OCI-LY1 (cell line): ENCODE measurements at regions not wholly inside any gene's neighbourhood (a gene's known extent, or its start where the extent isn't known, plus 50 kb on each side); places are given as distances from the start of the nearest gene placed in this dataset.

Experiments
- H2AFZ ChIP-seq: fragments of 200-600 bp; sonication (generic), shearing (Covaris generic); 2 replicates; pipeline ENCODE4 v1.6.0; 2014; ENCODE audit warnings: antibody characterized with exemption, mild to moderate bottlenecking, low read length
- H3F3A ChIP-seq: fragments of 200-600 bp; sonication (generic), shearing (Covaris generic); 2 replicates; pipeline ENCODE4 v1.6.0; 2014; ENCODE audit warnings: mild to moderate bottlenecking, antibody characterized with exemption, low read length, moderate library complexity; ENCODE audit not compliant: insufficient read depth
- H3K27ac ChIP-seq: fragments of 200-600 bp; sonication (generic); 2 replicates; pipeline ENCODE4 v1.5.1; 2014; ENCODE audit warnings: low read length, mixed run types, mild to moderate bottlenecking, low read depth; ENCODE audit not compliant: poor library complexity, severe bottlenecking
- H3K27me3 ChIP-seq: fragments of 200-600 bp; sonication (generic); 2 replicates; pipeline ENCODE4 v1.6.0; 2014; ENCODE audit warnings: antibody characterized with exemption, mild to moderate bottlenecking, low read length, moderate library complexity; ENCODE audit not compliant: insufficient read depth
- H3K36me3 ChIP-seq: fragments of 200-600 bp; sonication (generic); 2 replicates; pipeline ENCODE4 v1.6.1; 2014; ENCODE audit warnings: mild to moderate bottlenecking, antibody characterized with exemption, low read length, moderate library complexity, mixed read lengths; ENCODE audit not compliant: insufficient read depth
- H3K4me1 ChIP-seq: fragments of 200-600 bp; sonication (generic); 2 replicates; pipeline ENCODE4 v1.5.1; 2014; ENCODE audit warnings: mild to moderate bottlenecking, low read length, moderate library complexity; ENCODE audit not compliant: insufficient read depth, severe bottlenecking
- H3K4me2 ChIP-seq: fragments of 200-600 bp; sonication (generic), shearing (Covaris generic); 2 replicates; pipeline ENCODE4 v1.6.1; 2014; ENCODE audit warnings: low read length
- H3K4me3 ChIP-seq: fragments of 200-600 bp; sonication (generic); 2 replicates; pipeline ENCODE4 v1.5.1; 2014; ENCODE audit warnings: low read length, low read depth, mild to moderate bottlenecking, mixed read lengths; ENCODE audit not compliant: poor library complexity, severe bottlenecking
- H3K79me2 ChIP-seq: fragments of 200-600 bp; shearing (Covaris generic); 2 replicates; pipeline ENCODE4 v1.6.1; 2016; ENCODE audit warnings: mixed run types, low read length, mixed read lengths; ENCODE audit not compliant: insufficient read depth
- H3K9ac ChIP-seq: fragments of 200-600 bp; sonication (generic), shearing (Covaris generic); 2 replicates; pipeline ENCODE4 v1.6.1; 2014; ENCODE audit warnings: mild to moderate bottlenecking, low read length, mixed read lengths
- H3K9me2 ChIP-seq: fragments of 200-600 bp; sonication (generic), shearing (Covaris generic); 2 replicates; pipeline ENCODE4 v1.6.1; 2014; ENCODE audit warnings: low read depth, mild to moderate bottlenecking, low read length, mixed read lengths
- H3K9me3 ChIP-seq: fragments of 200-600 bp; shearing (Covaris generic); 2 replicates; pipeline ENCODE4 v1.6.1; 2014; ENCODE audit warnings: low read length, mixed read lengths
- H4K20me1 ChIP-seq: fragments of 200-600 bp; sonication (generic), shearing (Covaris generic); 2 replicates; pipeline ENCODE4 v1.6.0; 2016; ENCODE audit warnings: mild to moderate bottlenecking, low read length; ENCODE audit not compliant: insufficient read depth
- CTCF ChIP-seq: fragments of 200-600 bp; sonication (generic), shearing (Covaris generic); IDR thresholded peaks from 2 replicates; pipeline ENCODE4 v1.5.1; 2017; ENCODE audit warnings: mild to moderate bottlenecking, antibody characterized with exemption, low read length, moderate library complexity, mixed read lengths
- EZH2 ChIP-seq: fragments of 200-600 bp; sonication (generic), shearing (Covaris generic); IDR thresholded peaks from 2 replicates; pipeline ENCODE4 v1.8.0; 2017; ENCODE audit warnings: borderline replicate concordance, mixed run types, mild to moderate bottlenecking, antibody characterized with exemption, low read length, moderate library complexity, mixed read lengths

DNA sequence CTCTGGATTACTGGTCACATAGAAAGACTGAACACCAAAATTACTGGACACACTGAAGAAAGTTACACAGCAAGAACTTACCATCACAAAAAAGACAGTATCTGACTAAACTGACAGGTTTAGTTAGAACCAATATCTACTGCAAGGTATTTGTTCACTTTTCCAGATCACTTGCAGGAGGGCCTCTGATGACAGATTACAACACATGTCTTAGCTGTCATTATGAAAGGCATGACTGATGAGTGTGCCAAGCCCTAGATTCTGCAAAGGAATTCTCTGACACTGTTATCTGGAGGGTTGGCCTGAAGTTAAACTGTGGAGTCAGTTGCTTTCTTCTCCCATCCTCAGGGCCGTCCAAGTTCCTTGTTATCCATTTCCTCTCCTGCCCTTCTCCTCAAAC, 242.7 kb downstream of the KIF20B start:
- Histone ChIP-seq H3K4me1 (no peaks in the 10 kb centered on the region), H3K27ac (no peak overlapping the region), H3K9ac (no peak overlapping the region), H2AFZ (no peak overlapping the region), H3K9me3 (no peaks in the 10 kb centered on the region), H3K27me3 (no peaks in the 10 kb centered on the region), H3K9me2 (no peaks in the 10 kb centered on the region), H3K79me2 (no peaks in the 10 kb centered on the region), H3K4me2 (no peak overlapping the region), H4K20me1 (no peaks in the 10 kb centered on the region), H3K4me3 (no peak overlapping the region), H3K36me3 (no peaks in the 10 kb centered on the region), H3F3A (no peaks in the 10 kb centered on the region)
- no peak for TF ChIP-seq CTCF
- no peak for TF ChIP-seq EZH2

DNA sequence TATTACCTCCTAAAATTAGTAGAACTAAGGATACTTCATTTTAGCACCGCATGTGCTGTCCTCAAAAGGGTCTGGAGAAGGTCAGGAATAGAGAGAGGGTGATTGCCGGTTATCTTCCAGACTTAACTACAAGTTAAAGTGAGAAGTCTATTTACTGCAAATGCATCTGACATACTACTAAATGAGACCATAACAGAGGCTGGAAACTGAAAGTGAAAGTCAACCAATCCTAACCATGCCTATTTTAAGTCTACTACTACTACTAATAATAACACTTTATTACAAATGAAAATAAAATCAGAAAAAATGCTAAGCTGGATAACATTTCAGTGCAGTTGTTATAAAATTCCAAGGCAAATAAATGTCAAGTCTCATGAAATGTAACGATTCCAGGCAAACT, 244.7 kb downstream of the KIF20B start:
- Histone ChIP-seq H3K9ac (no peak overlapping the region), H3K27me3 (no peaks in the 10 kb centered on the region), H3K4me3 (no peak overlapping the region)

GRCh38 chr10:89949496-89949895, 248.1 kb downstream of the KIF20B start:
- Histone ChIP-seq H3K79me2 (no peaks in the 10 kb centered on the region), H2AFZ (no peak overlapping the region), H3K36me3 (no peaks in the 10 kb centered on the region), H3K27ac (no peak overlapping the region), H3K4me2 (no peak overlapping the region), H4K20me1 (no peaks in the 10 kb centered on the region), H3K27me3 (no peaks in the 10 kb centered on the region), H3K9ac (no peak overlapping the region), H3K4me1 (no peaks in the 10 kb centered on the region), H3K9me2 (no peaks in the 10 kb centered on the region), H3F3A (no peaks in the 10 kb centered on the region), H3K4me3 (no peak overlapping the region), H3K9me3 (no peaks in the 10 kb centered on the region)
- TF ChIP-seq CTCF (no peak), EZH2 (no peak)

More for the DNA sequence above, 244.7 kb downstream of the KIF20B start:
- Histone ChIP-seq H3F3A (no peaks in the 10 kb centered on the region), H3K4me1 (no peaks in the 10 kb centered on the region), H3K9me3 (no peaks in the 10 kb centered on the region), H3K9me2 (no peaks in the 10 kb centered on the region), H3K79me2 (no peaks in the 10 kb centered on the region), H3K36me3 (no peaks in the 10 kb centered on the region), H4K20me1 (no peaks in the 10 kb centered on the region), H3K4me2 (no peak overlapping the region), H3K27ac (no peak overlapping the region), H2AFZ (no peak overlapping the region)
- TF ChIP-seq EZH2 (no peak), CTCF (no peak)
